Dendritic cell treated with granulocyte-macrophage colony-stimulating factor and Interleukin-4, amounts not matched to agents 40 ng/mL and 50 ng/mL, for 4 days (primary cell): ENCODE measurements at regions not wholly inside any gene's neighbourhood (a gene's known extent, or its start where the extent isn't known, plus 50 kb on each side); places are given as distances from the start of the nearest gene placed in this dataset.

Experiments
- H3K27ac Mint-ChIP-seq: one replicate; pipeline ENCODE4 v1.8.0; 2022; ENCODE audit warnings: mild to moderate bottlenecking, mixed read lengths
- H3K27me3 Mint-ChIP-seq: one replicate; pipeline ENCODE4 v1.8.0; 2022; ENCODE audit warnings: mild to moderate bottlenecking, mixed read lengths
- H3K36me3 Mint-ChIP-seq: one replicate; pipeline ENCODE4 v1.8.0; 2022; ENCODE audit warnings: low read depth, mixed read lengths
- H3K4me1 Mint-ChIP-seq: one replicate; pipeline ENCODE4 v1.8.0; 2022; ENCODE audit warnings: low read depth, mixed read lengths
- H3K4me3 Mint-ChIP-seq: one replicate; pipeline ENCODE4 v1.8.0; 2022; ENCODE audit warnings: mild to moderate bottlenecking, moderate library complexity, mixed read lengths
- H3K9me3 Mint-ChIP-seq: one replicate; pipeline ENCODE4 v1.8.0; 2022; ENCODE audit warnings: mixed read lengths
- intact Hi-C: fragments of 100-400 bp; cut with micrococcal nuclease; formaldehyde crosslinking; loops from one replicate; pipeline ENCODE4 v1.15.0; 2022

DNA sequence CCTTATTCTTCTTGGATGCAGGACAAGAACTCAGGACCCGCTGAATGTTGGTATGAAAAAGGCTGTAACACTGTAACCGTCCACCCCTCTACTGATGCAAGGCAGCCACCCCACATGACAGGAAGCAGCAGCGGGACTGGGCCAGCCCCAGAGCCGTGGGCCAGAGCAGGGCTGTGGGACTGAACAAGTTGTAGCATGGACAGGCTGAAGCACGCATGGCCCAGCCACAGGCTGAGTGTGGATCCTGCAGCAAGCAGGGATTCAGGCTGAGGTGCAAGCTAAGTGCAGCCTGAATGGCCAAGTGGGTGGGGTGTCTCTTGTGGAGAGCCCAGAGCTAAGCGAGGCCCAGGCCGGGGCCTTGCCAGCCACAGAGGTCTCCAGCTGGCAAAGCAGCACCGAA, 632.2 kb downstream of the SPOCK3 start:
- Mint-ChIP-seq H3K36me3 (no peaks in the 10 kb centered on the region), H3K4me3 (no peak overlapping the region), H3K4me1 (no peaks in the 10 kb centered on the region), H3K27ac (no peak overlapping the region), H3K9me3 (no peaks in the 10 kb centered on the region), H3K27me3 (no peaks in the 10 kb centered on the region)
- intact Hi-C loops: no loop called here

DNA sequence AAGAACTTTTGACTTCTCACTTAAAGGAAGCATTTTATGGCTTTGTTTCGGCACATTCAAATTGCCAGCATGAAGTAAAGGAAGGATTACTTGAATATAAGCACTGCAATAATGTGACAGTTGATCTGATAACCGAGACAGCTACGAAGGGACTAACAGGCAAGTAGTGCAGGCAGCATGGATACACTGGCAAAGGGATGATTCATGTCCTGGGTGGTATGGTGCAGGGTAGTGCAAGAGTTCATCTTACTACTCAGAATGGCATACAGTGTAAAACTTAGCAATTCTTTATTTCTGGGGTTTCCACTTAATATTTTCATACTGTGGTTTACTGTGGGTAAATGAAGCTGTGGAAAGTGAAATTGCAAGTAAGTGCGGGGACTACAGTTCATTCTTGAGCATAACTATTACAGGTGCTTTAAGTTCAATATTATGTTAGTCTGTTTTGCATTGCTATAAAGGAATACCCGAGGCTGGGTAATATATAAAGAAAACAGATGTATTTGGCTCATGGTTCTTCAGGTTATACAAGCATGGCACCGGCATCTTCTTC, 611.8 kb downstream of the SPOCK3 start:
- Mint-ChIP-seq H3K27me3 (no peaks in the 10 kb centered on the region), H3K4me3 (no peak overlapping the region), H3K4me1 (no peaks in the 10 kb centered on the region), H3K36me3 (no peaks in the 10 kb centered on the region), H3K9me3 (no peaks in the 10 kb centered on the region), H3K27ac (no peak overlapping the region)
- intact Hi-C loops: no loop called here

DNA sequence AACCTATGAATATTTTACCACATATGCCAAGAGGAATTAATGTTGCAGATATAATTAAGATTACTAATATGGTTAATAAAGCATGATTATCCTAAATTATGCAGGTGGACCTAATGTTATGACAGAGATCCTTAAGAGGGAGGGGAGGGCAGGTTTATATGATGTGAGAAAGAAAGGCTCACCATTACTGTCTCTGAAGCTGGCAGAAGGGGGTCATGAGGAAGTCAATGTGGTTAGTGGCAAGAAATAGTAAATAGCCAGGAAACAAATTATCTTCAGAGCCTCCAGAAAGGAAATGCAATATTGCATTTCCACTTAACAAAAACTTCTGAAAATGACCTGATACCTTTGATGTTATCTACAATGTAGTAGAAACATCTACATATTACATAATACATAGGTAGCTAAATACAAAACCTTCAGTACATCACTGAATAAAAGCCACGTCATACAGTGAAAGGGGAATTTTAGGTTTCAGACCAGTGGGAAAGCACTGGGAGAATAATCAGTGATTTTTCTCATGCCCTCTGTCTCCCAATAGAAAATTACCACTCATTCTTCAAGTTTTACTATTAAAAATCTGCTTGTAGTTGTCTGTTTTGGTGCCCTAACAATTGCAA, 609.2 kb downstream of the SPOCK3 start:
- Mint-ChIP-seq H3K27ac (no peak overlapping the region), H3K27me3 (no peaks in the 10 kb centered on the region), H3K36me3 (no peaks in the 10 kb centered on the region), H3K4me3 (no peak overlapping the region), H3K4me1 (no peaks in the 10 kb centered on the region), H3K9me3 (no peaks in the 10 kb centered on the region)
- intact Hi-C loops: no loop called here

- Mint-ChIP-seq H3K4me1 (no peaks in the 10 kb centered on the region), H3K27me3 (no peaks in the 10 kb centered on the region)
- intact Hi-C loops: no loop called here
Measured at GRCh38 chr4:166628454-166628853, 605.8 kb downstream of the SPOCK3 start.

DNA sequence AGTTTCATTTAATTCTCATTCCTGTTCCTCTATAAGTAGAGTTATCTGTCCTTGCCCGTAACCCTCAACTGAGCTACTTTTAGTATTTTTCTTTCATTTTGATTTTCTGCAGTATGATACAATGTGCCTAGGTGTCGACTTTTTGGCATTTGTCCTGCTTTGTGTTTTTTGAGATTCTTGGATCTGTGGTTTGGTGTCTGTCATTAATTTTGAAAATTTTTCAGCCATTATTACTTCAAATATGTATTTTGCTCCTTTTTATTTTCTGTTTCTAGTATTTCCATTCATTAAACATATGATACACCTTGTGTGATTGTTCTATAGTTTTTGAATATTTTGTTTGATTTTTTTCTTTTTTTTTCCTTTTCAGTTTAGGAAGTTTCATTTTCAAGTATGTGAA, 598.9 kb downstream of the SPOCK3 start:
- Mint-ChIP-seq H3K4me1 (no peaks in the 10 kb centered on the region), H3K27ac (no peak overlapping the region), H3K4me3 (no peak overlapping the region), H3K36me3 (no peaks in the 10 kb centered on the region), H3K27me3 (no peaks in the 10 kb centered on the region), H3K9me3 (peaks cover 22% of the 10 kb centered on the region)
- intact Hi-C loops: no loop called here

More at GRCh38 chr4:166628454-166628853, 605.8 kb downstream of the SPOCK3 start:
- no peaks in the 10 kb centered on the region for H3K36me3 Mint-ChIP-seq
- no peak overlapping the region for H3K4me3 Mint-ChIP-seq
- H3K9me3 Mint-ChIP-seq: no peaks in the 10 kb centered on the region
- H3K27ac Mint-ChIP-seq: no peak overlapping the region

- no peaks in the 10 kb centered on the region for H3K4me1 Mint-ChIP-seq
- intact Hi-C loops: no loop called here
- no peak overlapping the region for H3K27ac Mint-ChIP-seq
- H3K4me3 Mint-ChIP-seq: no peak overlapping the region
- H3K9me3 Mint-ChIP-seq: peaks cover 22% of the 10 kb centered on the region
- H3K27me3 Mint-ChIP-seq: no peaks in the 10 kb centered on the region
- H3K36me3 Mint-ChIP-seq: no peaks in the 10 kb centered on the region
Measured at GRCh38 chr4:166637816-166638215, 596.5 kb downstream of the SPOCK3 start.

GRCh38 chr4:166655231-166655630, 579.1 kb downstream of the SPOCK3 start:
- H3K36me3 Mint-ChIP-seq: no peaks in the 10 kb centered on the region
- no peak overlapping the region for H3K27ac Mint-ChIP-seq
- H3K4me3 Mint-ChIP-seq: no peak overlapping the region
- intact Hi-C loops: no loop called here
- peaks cover 8% of the 10 kb centered on the region for H3K9me3 Mint-ChIP-seq
- no peaks in the 10 kb centered on the region for H3K4me1 Mint-ChIP-seq
- H3K27me3 Mint-ChIP-seq: no peaks in the 10 kb centered on the region

DNA sequence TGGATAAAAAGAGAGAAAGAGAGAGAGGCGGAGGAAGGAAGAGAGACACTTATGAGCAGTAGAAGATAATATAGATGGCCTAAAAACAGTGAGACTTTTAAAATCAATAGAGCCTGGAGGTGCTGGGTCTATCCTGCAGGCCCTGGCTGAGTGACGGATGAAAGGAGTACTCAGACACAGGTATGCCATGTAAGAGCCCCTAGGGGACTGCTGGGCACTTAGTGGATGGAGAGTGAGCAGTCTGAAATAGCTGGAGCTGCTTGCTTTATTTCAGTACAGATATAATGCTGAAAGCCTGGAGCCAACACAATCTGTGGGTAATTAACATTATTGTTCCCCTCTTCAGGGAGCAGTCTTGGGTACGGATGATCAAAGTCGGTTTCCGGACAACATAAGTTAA, 578.6 kb downstream of the SPOCK3 start:
- no peak overlapping the region for H3K27ac Mint-ChIP-seq
- no peak overlapping the region for H3K4me3 Mint-ChIP-seq
- intact Hi-C loops: no loop called here
- H3K36me3 Mint-ChIP-seq: no peaks in the 10 kb centered on the region
- H3K9me3 Mint-ChIP-seq: peaks cover 8% of the 10 kb centered on the region
- no peaks in the 10 kb centered on the region for H3K4me1 Mint-ChIP-seq
- no peaks in the 10 kb centered on the region for H3K27me3 Mint-ChIP-seq

DNA sequence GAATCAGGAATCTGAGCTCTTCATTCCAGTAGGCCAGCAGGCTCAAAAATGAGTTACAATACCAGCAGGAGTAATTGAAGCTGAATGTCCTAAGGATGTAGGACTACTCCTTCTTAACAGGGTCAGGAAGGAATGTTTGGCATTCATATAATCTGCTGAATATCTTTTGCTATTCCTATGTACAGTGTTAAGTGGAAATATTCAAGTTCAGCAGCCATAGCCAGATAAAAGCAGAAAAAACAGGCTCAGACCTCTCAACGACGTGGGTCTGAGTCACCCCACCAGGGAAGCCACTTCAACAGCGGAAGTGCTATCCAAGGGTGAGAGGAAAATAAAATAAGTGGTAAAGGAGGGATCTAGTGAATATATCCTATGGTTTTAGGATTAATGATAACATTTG, 577.0 kb downstream of the SPOCK3 start:
- Mint-ChIP-seq H3K36me3 (no peaks in the 10 kb centered on the region), H3K27ac (no peak overlapping the region), H3K4me1 (no peaks in the 10 kb centered on the region), H3K27me3 (no peaks in the 10 kb centered on the region), H3K4me3 (no peak overlapping the region), H3K9me3 (peaks cover 8% of the 10 kb centered on the region)
- intact Hi-C loops: no loop called here

DNA sequence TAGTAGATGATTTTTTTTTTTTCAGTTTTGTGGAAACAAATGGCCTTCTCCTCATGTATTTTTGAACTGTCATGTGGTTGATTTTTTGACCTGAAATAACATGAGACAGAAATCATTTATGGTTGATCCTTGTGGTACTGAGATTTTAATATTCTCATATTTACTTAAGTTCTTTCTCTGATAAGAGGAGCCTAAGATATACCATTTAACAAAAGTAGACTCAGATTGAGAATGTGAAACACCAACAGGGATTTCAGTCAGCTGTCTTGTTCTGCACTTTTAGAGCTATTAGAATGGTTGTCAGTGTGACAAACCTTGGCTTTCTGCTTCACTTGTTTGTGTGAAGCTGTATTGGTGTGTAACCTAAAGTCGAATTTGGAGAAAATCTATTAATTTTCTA, 575.7 kb downstream of the SPOCK3 start:
- H3K4me3 Mint-ChIP-seq: no peak overlapping the region
- no peaks in the 10 kb centered on the region for H3K4me1 Mint-ChIP-seq
- H3K27ac Mint-ChIP-seq: no peak overlapping the region
- H3K9me3 Mint-ChIP-seq: peaks cover 8% of the 10 kb centered on the region
- no peaks in the 10 kb centered on the region for H3K27me3 Mint-ChIP-seq
- intact Hi-C loops: no loop called here
- no peaks in the 10 kb centered on the region for H3K36me3 Mint-ChIP-seq

DNA sequence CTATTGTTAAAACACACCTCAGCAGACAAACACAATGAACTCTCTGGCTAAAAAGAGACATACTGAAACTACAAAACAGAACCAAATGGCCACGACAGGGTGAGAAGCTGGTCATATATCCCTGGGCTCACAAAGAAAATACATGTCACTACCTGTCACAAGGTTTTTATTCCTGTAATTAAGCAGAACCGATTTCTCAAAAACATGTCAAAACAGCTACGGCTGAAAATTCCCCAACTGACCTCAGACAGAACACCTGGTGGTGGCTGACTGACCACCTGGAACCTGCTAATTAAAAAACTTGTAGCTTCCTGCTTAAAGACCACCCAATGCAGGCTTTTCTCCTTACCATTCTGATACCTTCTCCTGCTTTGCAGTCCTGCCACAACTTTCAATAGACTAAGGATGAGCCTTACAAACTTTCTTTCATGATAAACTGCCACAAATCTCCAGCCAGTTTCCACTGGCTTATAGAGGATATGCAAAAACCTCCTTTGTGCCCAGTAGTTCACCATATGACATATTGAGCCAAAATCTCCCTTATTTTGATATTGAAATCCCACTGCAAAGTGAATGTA, 571.9 kb downstream of the SPOCK3 start:
- Mint-ChIP-seq H3K36me3 (no peaks in the 10 kb centered on the region), H3K4me1 (no peaks in the 10 kb centered on the region), H3K27me3 (no peaks in the 10 kb centered on the region), H3K4me3 (no peak overlapping the region), H3K27ac (no peak overlapping the region), H3K9me3 (peaks cover 7% of the 10 kb centered on the region)
- intact Hi-C loops: no loop called here

DNA sequence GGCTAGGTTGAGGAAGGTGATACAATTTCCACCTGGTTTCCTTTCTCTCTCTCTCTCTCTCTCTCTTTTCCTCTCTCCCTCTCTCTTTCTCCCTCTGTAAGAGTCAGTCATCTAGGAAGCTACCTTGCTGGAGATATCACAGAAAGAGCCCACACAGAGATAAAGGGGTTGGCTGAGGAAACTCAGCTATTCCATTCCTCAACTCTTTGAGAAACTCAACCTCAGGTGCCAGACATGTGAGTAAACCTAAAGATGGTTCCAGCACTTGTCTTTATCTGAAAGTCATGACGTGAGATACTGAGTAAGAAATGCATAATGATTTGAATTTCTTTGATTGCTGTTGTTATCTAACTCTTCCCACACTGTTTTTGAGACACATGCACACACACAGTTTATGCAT, 564.0 kb downstream of the SPOCK3 start:
- H3K27ac Mint-ChIP-seq: no peak overlapping the region
- H3K36me3 Mint-ChIP-seq: no peaks in the 10 kb centered on the region
- H3K4me1 Mint-ChIP-seq: no peaks in the 10 kb centered on the region
- intact Hi-C loops: no loop called here
- H3K27me3 Mint-ChIP-seq: no peaks in the 10 kb centered on the region
- H3K4me3 Mint-ChIP-seq: no peak overlapping the region
- H3K9me3 Mint-ChIP-seq: no peaks in the 10 kb centered on the region

DNA sequence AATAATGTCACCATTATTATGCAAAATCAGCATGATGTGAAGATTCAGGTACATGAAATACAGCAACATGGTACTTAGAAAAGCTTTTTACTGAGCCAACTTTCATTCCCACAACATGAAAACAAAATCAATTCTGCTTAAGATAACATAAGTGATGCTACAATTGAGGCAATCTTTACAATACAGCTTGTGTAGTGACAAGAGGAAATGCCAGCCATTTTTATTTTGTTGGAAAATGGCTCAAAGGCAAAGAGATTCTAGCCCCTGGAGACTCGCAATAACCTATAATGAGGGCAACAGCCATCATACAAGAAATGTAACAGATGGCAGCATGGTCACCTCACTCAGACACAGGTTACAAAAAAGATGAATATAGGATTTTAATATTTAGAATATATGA, 560.4 kb downstream of the SPOCK3 start:
- intact Hi-C loops: no loop called here
- no peaks in the 10 kb centered on the region for H3K36me3 Mint-ChIP-seq
- no peak overlapping the region for H3K27ac Mint-ChIP-seq
- H3K9me3 Mint-ChIP-seq: no peaks in the 10 kb centered on the region
- no peaks in the 10 kb centered on the region for H3K27me3 Mint-ChIP-seq
- H3K4me1 Mint-ChIP-seq: no peaks in the 10 kb centered on the region
- H3K4me3 Mint-ChIP-seq: no peak overlapping the region

GRCh38 chr4:166675411-166675810, 558.9 kb downstream of the SPOCK3 start:
- H3K36me3 Mint-ChIP-seq: no peaks in the 10 kb centered on the region
- peaks cover 5% of the 10 kb centered on the region for H3K9me3 Mint-ChIP-seq
- H3K4me1 Mint-ChIP-seq: no peaks in the 10 kb centered on the region
- H3K4me3 Mint-ChIP-seq: no peak overlapping the region
- intact Hi-C loops: no loop called here
- H3K27ac Mint-ChIP-seq: no peak overlapping the region
- H3K27me3 Mint-ChIP-seq: no peaks in the 10 kb centered on the region

GRCh38 chr4:166680796-166681195, 553.5 kb downstream of the SPOCK3 start:
- H3K4me1 Mint-ChIP-seq: no peaks in the 10 kb centered on the region
- H3K36me3 Mint-ChIP-seq: no peaks in the 10 kb centered on the region
- H3K27me3 Mint-ChIP-seq: no peaks in the 10 kb centered on the region
- peaks cover 8% of the 10 kb centered on the region for H3K9me3 Mint-ChIP-seq
- intact Hi-C loops: no loop called here
- H3K4me3 Mint-ChIP-seq: no peak overlapping the region
- H3K27ac Mint-ChIP-seq: no peak overlapping the region
